SU-DHL-6 (cell line): ENCODE measurements at regions not wholly inside any gene's neighbourhood (a gene's known extent, or its start where the extent isn't known, plus 50 kb on each side); places are given as distances from the start of the nearest gene placed in this dataset.

Experiments used
- CTCF ChIP-seq: fragments of 200-600 bp; sonication (generic); IDR thresholded peaks from one replicate; pipeline ENCODE4 v1.5.1; 2017; ENCODE audit warnings: antibody characterized with exemption, mild to moderate bottlenecking, low read length, moderate library complexity; ENCODE audit not compliant: insufficient read depth, poor library complexity, severe bottlenecking
- EZH2phosphoT487 ChIP-seq: fragments of 200-600 bp; sonication (generic), shearing (Covaris generic); conservative IDR thresholded peaks from 2 replicates; pipeline ENCODE4 v1.6.1; 2018; ENCODE audit warnings: mild to moderate bottlenecking, antibody characterized with exemption, low read length, moderate library complexity, mixed read lengths

- TF ChIP-seq CTCF (no peak), EZH2phosphoT487 (no peak)
These were observed 114.0 kb downstream of the DRD1 start for GRCh38 chr5:175329976-175330375.
